K562 (cell line): ENCODE measurements at regions not wholly inside any gene's neighbourhood (a gene's known extent, or its start where the extent isn't known, plus 50 kb on each side); places are given as distances from the start of the nearest gene placed in this dataset.

ENCODE experiments used
- ATAC-seq: fragments of 200-7000 bp; cut with Tn5 transposase; 3 replicates; pipeline ENCODE4 v1.9.1; 2020; ENCODE audit warnings: moderate library complexity
- BruUV-seq: library from RNA; stranded (reverse); fragments of 400-500 nt; replicated peaks from 2 replicates; lab custom pipeline; 2021; lab: Mats Ljungman, UMichigan
- CTCF ChIA-PET: fragments of 300-600 bp; formaldehyde crosslinking; extraction: SDS; loops from one replicate; lab custom pipeline; 2021; ENCODE audit warnings: low intra/inter-chr PET ratio; lab: Yijun Ruan, JAX
- POLR2A ChIA-PET: fragments of 300-600, 350-650 bp; sonication (Branson Sonifier 250); formaldehyde crosslinking; extraction: SDS; loops from one replicate; lab custom pipeline; 2021; ENCODE audit warnings: antibody characterized with exemption, inconsistent platforms; lab: Yijun Ruan, JAX
- DNase-seq, 4 experiments: peaks; one replicate each; pipeline versions ENCODE4 v3.0.0 to v3.0.0-alpha.2; 2011 to 2018; ENCODE audit warnings: low spot score in 3 of 4, mixed read lengths in 3 of 4; ENCODE audit errors: extremely low read depth in 1 of 4
- FAIRE-seq: peaks from 2 replicates; lab custom pipeline; 2011; peaks lifted over from hg19 to GRCh38; lab: Jason Lieb, UNC
- H2AFZ ChIP-seq: 2 replicates; pipeline ENCODE4 v1.6.0; 2011; ENCODE audit warnings: low read depth, low read length, control low read depth, inconsistent platforms
- H3K27ac ChIP-seq: fragments of 200-600 bp; 3 replicates; pipeline ENCODE4 v1.8.0; 2011; ENCODE audit warnings: low read depth, mild to moderate bottlenecking, control low read depth, inconsistent platforms, low read length, moderate library complexity, mixed read lengths; ENCODE audit errors: extremely low read depth
- H3K27me3 ChIP-seq, 2 experiments: fragments of 300-600 bp in 1 of 2; 2 replicates in 1 of 2; 3 replicates in 1 of 2; pipeline versions ENCODE4 v1.6.0 to v1.8.0; 2011; ENCODE audit warnings: inconsistent platforms in 2 of 2, low read length in 2 of 2, mild to moderate bottlenecking in 1 of 2, mixed read lengths in 1 of 2, moderate library complexity in 1 of 2; ENCODE audit not compliant: control insufficient read depth in 2 of 2, insufficient read depth in 2 of 2
- H3K36me3 ChIP-seq: fragments of 300-600 bp; 3 replicates; pipeline ENCODE4 v1.8.0; 2011; ENCODE audit warnings: mild to moderate bottlenecking, low read length, inconsistent platforms; ENCODE audit not compliant: control insufficient read depth, insufficient read depth
- H3K4me1 ChIP-seq, 2 experiments: fragments of 200-600 bp in 1 of 2; replicated peaks in 1 of 2; 2 replicates in 1 of 2; 3 replicates in 1 of 2; pipeline versions ENCODE4 v1.5.1 to v1.8.0; 2011; ENCODE audit warnings: inconsistent platforms in 2 of 2, low read length in 2 of 2, mild to moderate bottlenecking in 1 of 2, mixed read lengths in 1 of 2, moderate library complexity in 1 of 2; ENCODE audit not compliant: control insufficient read depth in 2 of 2, insufficient read depth in 2 of 2
- H3K4me2 ChIP-seq: 2 replicates; pipeline ENCODE4 v1.6.1; 2011; ENCODE audit warnings: low read length, control low read depth, inconsistent platforms, mixed read lengths; ENCODE audit not compliant: insufficient read depth
- H3K4me3 ChIP-seq: fragments of 200-600 bp; sonication (generic), shearing (Covaris generic); 2 replicates; pipeline ENCODE4 v1.5.1; 2016; ENCODE audit warnings: control low read depth, inconsistent platforms
- H3K79me2 ChIP-seq: fragments of 200-600 bp; 3 replicates; pipeline ENCODE4 v1.8.0; 2011; ENCODE audit warnings: low read length, inconsistent platforms; ENCODE audit not compliant: control insufficient read depth, insufficient read depth
- H3K9ac ChIP-seq, 2 experiments: 2 replicates each; pipeline versions ENCODE4 v1.6.0 to v1.6.1; 2011; ENCODE audit warnings: low read depth in 2 of 2, low read length in 2 of 2, control low read depth in 1 of 2, inconsistent platforms in 1 of 2, mild to moderate bottlenecking in 1 of 2, mixed read lengths in 1 of 2; ENCODE audit not compliant: insufficient read depth in 1 of 2
- H3K9me1 ChIP-seq: one replicate; pipeline ENCODE4 v1.6.0; 2011; ENCODE audit warnings: inconsistent platforms, mild to moderate bottlenecking, low read length, moderate library complexity; ENCODE audit not compliant: control insufficient read depth, insufficient read depth
- H3K9me3 ChIP-seq: replicated peaks from 2 replicates; pipeline ENCODE4 v1.5.1; 2011; ENCODE audit warnings: low read depth, low read length, inconsistent platforms; ENCODE audit not compliant: control insufficient read depth, insufficient read depth
- H4K20me1 ChIP-seq: replicated peaks from 2 replicates; pipeline ENCODE4 v1.6.1; 2011; ENCODE audit warnings: low read length, inconsistent platforms, mixed read lengths; ENCODE audit not compliant: control insufficient read depth, insufficient read depth
- ATF2 ChIP-seq: sonication (generic); formaldehyde crosslinking; IDR thresholded peaks from 2 replicates; pipeline ENCODE4 v1.8.1; 2022; ENCODE audit warnings: missing genetic modification reagents
- BACH1 ChIP-seq: fragments of 200-800 bp; sonication (Bioruptor generic); IDR thresholded peaks from 2 replicates; pipeline ENCODE4 v1.6.1; 2016; ENCODE audit warnings: missing genetic modification characterization, missing compliant biosample characterization
- NCOA1 ChIP-seq: fragments of 450-650 bp; IDR thresholded peaks from 2 replicates; pipeline ENCODE4 v1.6.1; 2016; ENCODE audit warnings: low read depth
- POLR3G ChIP-seq: IDR thresholded peaks from 2 replicates; pipeline ENCODE4 v1.6.1; 2011; ENCODE audit not compliant: insufficient read length, insufficient replicate concordance; ENCODE audit errors: extremely low read depth
- PTBP1 ChIP-seq: fragments of 200-400 bp; formaldehyde crosslinking; IDR thresholded peaks from 2 replicates; pipeline ENCODE4 v1.6.1; 2017; ENCODE audit warnings: low read depth, low read length
- RAD21 ChIP-seq, 2 experiments: fragments of 250-450 bp in 1 of 2; fragments of 450-650 bp in 1 of 2; sonication (Bioruptor Pico) in 1 of 2; formaldehyde crosslinking in 1 of 2; IDR thresholded peaks in 1 of 2; conservative IDR thresholded peaks in 1 of 2; 2 replicates each; pipeline versions ENCODE4 v1.4.0 to v1.8.0; 2020 to 2022; ENCODE audit warnings: mild to moderate bottlenecking in 2 of 2, moderate library complexity in 1 of 2
- SFPQ ChIP-seq: fragments of 200-400 bp; formaldehyde crosslinking; IDR thresholded peaks from 2 replicates; pipeline ENCODE4 v1.6.1; 2017; ENCODE audit warnings: mild to moderate bottlenecking, low read depth, low read length, moderate library complexity
- XRCC3 ChIP-seq: fragments of 450-650 bp; IDR thresholded peaks from 2 replicates; pipeline ENCODE4 v1.6.1; 2017; ENCODE audit warnings: mild to moderate bottlenecking, moderate library complexity
- ZBTB17 ChIP-seq: fragments of 450-650 bp; formaldehyde crosslinking; IDR thresholded peaks from 2 replicates; pipeline ENCODE4 v1.4.0; 2020; ENCODE audit warnings: mild to moderate bottlenecking
- WGBS: fragments of 100-300 bp; shearing (Covaris generic); methylation state at CpG from one replicate; pipeline ENCODE4 v1.1.6; 2016; ENCODE audit warnings: low coverage, mixed read lengths; ENCODE audit not compliant: insufficient coverage; ENCODE audit errors: missing lambda C conversion rate; 5-methylcytosine and 5-hydroxymethylcytosine counted together
- in situ Hi-C: fragments of 300-500 bp; cut with MboI; formaldehyde crosslinking; loops from 4 replicates; pipeline ENCODE4 v1.15.0; 2018; ENCODE audit warnings: inconsistent platforms, mixed read lengths
- intact Hi-C: fragments of 100-400 bp; cut with micrococcal nuclease; formaldehyde crosslinking; loops from 2 replicates; pipeline ENCODE4 v1.14.2; 2022
- TF ChIP-seq, protein P1 (sequence below): sonication (generic); formaldehyde crosslinking; IDR thresholded peaks from 2 replicates; pipeline ENCODE4 v1.8.0; 2022; ENCODE audit warnings: mild to moderate bottlenecking, missing genetic modification reagents, borderline replicate concordance

DNA sequence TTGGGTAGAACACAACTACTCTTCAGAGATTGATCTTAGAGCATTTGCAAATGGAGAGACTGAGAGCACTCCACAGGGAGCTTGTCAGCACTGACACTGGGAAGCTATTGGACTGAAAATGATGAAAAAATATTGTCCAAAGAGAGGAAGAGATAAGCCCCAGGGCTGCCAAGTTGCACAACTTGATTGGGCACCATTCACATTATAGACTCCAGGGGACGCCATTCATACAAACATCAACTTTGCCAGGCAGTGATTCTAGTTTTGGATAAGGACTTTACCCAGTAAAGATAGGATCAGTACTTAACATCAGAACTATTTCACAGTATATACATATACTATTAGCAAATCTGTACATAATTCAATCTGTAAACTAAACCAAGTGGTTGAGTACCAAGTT, 79.6 kb upstream of the MYCN start:
- Histone ChIP-seq H3K4me3 (no peak overlapping the region), H4K20me1 (no peaks in the 10 kb centered on the region), H3K9ac (no peak overlapping the region), H3K9me3 (no peaks in the 10 kb centered on the region), H3K27ac (no peak overlapping the region), H3K27me3 (peaks cover 0 to 2% of the 10 kb centered on the region in 2 experiments; a peak in 3 of 5 replicates), H3K4me2 (no peak overlapping the region), H3K79me2 (no peaks in the 10 kb centered on the region), H3K4me1 (no peaks in the 10 kb centered on the region), H2AFZ (no peak overlapping the region), H3K36me3 (no peaks in the 10 kb centered on the region), H3K9me1 (no peaks in the 10 kb centered on the region)
- ChIA-PET POLR2A (no interaction called here), CTCF (no interaction called here)
- ATAC-seq: no peak
- no peak for FAIRE-seq
- in situ Hi-C loops (no loop called here), intact Hi-C loops (no loop called here)
- DNase-seq: no peak
- no peak for TF ChIP-seq XRCC3
- TF ChIP-seq ZBTB17 (CRISPR knock-in tag): no peak
- no TSS peak for BruUV-seq
- WGBS: 0% methylated on average over 1 of the region's 1 CpG

- Histone ChIP-seq H3K9me1 (no peaks in the 10 kb centered on the region), H3K79me2 (no peaks in the 10 kb centered on the region), H3K27ac (no peak overlapping the region), H3K9ac (no peak overlapping the region), H3K9me3 (no peaks in the 10 kb centered on the region), H2AFZ (no peak overlapping the region), H3K36me3 (no peaks in the 10 kb centered on the region), H3K4me1 (no peaks in the 10 kb centered on the region), H3K4me3 (no peak overlapping the region), H3K27me3 (peaks cover 0 to 2% of the 10 kb centered on the region in 2 experiments; a peak in 3 of 5 replicates), H4K20me1 (no peaks in the 10 kb centered on the region), H3K4me2 (no peak overlapping the region)
- in situ Hi-C loops: no loop called here
- ChIA-PET CTCF (no interaction called here), POLR2A (no interaction called here)
- DNase-seq: no peak
- intact Hi-C loops: no loop called here
- ATAC-seq: no peak
- no peak for FAIRE-seq
- 0% methylated on average over 6 of the region's 6 CpGs for WGBS
- no TSS peak for BruUV-seq
- TF ChIP-seq SFPQ: no peak
- no peak for TF ChIP-seq BACH1 (tag)
- TF ChIP-seq ATF2: no peak
- TF ChIP-seq POLR3G: no peak
- no peak for TF ChIP-seq PTBP1
- no peak for TF ChIP-seq RAD21 (CRISPR knock-in tag; conservative IDR thresholded peaks at IDR 0.05 in 1 of 2, IDR thresholded peaks at IDR 0.05 in 1 of 2)
- TF ChIP-seq, protein P1, sequence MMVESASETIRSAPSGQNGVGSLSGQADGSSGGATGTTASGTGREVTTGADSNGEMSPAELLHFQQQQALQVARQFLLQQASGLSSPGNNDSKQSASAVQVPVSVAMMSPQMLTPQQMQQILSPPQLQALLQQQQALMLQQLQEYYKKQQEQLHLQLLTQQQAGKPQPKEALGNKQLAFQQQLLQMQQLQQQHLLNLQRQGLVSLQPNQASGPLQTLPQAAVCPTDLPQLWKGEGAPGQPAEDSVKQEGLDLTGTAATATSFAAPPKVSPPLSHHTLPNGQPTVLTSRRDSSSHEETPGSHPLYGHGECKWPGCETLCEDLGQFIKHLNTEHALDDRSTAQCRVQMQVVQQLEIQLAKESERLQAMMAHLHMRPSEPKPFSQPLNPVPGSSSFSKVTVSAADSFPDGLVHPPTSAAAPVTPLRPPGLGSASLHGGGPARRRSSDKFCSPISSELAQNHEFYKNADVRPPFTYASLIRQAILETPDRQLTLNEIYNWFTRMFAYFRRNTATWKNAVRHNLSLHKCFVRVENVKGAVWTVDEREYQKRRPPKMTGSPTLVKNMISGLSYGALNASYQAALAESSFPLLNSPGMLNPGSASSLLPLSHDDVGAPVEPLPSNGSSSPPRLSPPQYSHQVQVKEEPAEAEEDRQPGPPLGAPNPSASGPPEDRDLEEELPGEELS (CRISPR knock-in tag): no peak
- TF ChIP-seq NCOA1: no peak
These were observed 79.1 kb upstream of the MYCN start for GRCh38 chr2:15861172-15861822.
